HG03108 (cell line): ENCODE measurements at regions not wholly inside any gene's neighbourhood (a gene's known extent, or its start where the extent isn't known, plus 50 kb on each side); places are given as distances from the start of the nearest gene placed in this dataset.
"Not testable (repeated sequence)": the region's sequence is repeated elsewhere in the genome, so short reads cannot be mapped to it uniquely, and the experiment has no call there.

Experiments
- ATAC-seq: cut with Tn5 transposase; IDR thresholded peaks from one replicate; pipeline ENCODE4 v1.9.1; 2021; ENCODE audit warnings: moderate library complexity; ENCODE audit not compliant: unreplicated experiment

DNA sequence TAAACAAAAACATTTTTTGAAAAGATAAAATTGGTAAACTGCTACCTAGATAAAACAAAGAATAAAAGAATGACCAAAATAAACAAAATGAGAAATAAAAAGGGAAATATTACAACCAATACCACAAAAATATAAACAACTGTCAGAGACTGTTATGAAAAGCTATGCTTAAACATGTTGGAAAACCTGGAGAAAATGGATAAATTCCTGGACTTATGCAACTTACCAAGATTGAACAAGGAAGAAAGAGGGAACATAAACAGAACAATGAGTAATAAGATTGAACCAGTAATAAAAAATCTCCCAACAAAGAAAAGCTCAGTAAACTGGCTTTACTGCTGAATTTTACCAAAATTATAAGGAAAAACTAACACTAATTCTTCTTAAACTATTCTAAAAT lies 518.7 kb downstream of the GRXCR1 start:
- ATAC-seq, result no peak

DNA sequence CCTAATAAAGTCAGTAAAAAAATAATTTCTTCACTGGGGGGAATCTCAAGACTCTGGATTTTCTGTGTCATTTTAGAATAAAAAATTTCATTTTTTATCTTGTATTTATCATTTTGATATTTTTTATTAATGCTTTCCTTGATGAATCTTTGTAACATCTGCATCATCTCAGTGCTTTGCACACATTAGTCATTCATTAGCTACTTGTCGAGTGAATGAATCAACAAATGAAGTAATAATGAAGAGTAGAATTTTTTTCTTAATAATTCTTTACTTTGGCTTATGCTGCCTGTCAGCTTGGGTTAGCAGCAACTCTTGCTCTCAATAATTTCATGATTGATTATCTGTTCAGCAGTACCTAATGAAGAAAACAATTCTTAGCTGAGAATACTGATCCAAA lies 530.8 kb downstream of the GRXCR1 start:
- no peak for ATAC-seq

DNA sequence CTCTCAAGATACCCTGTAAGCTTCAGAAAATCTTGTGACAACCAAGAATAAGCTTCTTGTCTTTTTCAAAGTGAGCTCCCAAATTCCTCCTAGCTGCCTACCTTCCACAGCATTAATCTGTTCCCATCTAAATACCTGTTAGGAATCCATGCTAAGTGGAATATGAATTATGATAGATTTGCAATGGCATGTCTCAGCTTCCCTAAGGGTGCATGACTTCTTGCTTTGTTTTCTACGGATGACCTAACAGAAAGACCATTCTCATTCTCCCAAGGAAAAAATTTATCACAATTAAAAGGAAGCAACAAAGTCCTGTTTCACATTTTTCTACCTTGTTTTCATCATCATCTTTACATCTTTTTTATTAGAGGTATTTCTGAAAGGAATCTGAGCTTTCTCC lies 532.7 kb downstream of the GRXCR1 start:
- no peak for ATAC-seq

DNA sequence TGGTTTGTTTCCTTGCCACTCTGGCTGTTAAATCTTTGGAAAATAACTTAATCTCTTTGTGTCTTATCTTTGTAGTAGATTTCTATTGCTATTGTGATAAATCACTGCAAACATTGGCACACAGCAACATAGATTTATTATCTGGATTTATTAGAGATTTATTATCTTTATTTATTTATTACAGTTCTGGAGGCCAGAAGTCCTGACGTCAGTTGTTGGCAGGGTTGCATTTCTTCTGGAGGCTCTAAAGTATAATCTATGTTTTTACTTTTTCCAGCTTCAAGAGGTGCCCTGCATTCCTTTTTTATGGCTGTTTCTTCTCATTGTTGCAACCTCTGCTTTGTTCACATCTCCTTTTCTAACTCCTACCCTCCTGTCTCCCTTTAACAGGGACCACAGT lies 542.8 kb downstream of the GRXCR1 start:
- ATAC-seq, result no peak

DNA sequence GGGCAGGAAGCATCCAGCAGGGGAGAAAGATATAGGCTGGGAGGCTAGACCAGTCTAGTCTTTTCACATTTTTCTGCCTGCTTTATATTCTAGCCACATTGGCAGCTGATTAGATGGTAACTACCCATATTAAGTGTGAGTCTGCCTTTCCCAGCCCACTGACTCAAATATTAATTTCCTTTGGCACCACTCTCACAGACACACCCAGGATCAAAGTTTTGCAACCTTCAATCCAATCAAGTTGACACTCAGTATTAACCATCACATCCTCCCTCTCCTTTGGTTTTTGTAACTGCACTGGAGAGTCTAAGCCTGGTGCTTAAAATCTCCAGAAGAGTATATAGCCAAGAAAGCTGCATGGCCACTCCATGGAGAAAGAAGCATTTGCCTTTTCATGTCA lies 560.4 kb downstream of the GRXCR1 start:
- ATAC-seq, result no peak

DNA sequence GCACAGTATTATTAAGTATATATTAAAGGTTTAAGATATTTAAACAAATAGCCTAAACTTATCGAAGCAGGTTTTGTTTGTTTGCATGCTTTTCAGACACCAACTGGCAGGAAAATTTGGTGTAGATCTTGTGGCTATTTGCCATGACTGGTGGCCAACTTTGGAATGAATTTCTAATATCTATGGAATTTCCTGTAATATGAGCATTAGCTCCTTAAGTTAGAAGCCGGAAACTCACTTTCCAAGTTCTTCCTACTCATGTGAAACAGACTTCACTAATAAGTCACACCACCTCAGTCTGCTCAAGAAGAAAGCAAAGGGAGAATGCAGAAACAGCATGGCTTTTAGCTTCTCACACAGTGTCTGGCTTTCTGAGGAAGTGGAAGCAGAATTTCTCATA lies 563.9 kb downstream of the GRXCR1 start:
- no peak for ATAC-seq

DNA sequence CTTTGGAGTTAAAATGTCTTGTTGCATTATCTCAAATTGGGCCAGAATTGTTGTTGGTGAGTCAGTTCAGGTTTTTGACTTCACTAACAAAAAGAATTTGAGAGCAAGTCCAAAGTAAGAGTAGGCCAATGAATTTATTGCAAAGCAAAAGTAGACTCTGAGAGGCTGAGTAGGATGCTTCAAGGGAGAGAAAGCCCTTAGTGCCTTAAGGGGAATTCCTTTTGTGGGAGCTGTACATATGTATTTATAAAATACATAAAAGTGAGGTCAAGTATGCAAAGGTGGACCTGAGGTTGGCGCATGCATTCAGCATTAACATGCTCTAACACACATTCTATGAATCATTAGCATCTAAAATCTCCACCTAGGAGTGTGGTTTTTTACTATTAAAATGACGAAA lies 565.4 kb downstream of the GRXCR1 start:
- no peak for ATAC-seq

DNA sequence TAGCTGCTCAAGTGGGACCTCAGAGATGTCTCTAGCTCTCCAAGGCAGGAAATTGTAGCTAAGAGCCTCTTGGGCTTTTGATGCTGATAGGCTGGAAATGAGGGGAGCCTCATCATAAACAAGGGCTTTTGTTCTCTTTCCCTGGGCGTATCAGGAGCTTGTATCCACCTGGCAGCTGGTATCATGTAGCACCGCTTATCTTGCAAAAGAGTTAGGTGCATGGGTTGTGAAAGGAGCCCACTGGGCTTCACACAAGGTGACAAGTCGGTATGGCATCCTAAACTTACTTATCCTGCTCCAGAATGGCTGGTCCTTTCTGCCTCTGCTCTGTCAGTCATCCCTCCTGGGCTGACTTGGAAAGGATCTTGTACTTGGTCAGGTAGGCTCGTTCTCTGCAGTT lies 565.8 kb downstream of the GRXCR1 start:
- no peak for ATAC-seq

DNA sequence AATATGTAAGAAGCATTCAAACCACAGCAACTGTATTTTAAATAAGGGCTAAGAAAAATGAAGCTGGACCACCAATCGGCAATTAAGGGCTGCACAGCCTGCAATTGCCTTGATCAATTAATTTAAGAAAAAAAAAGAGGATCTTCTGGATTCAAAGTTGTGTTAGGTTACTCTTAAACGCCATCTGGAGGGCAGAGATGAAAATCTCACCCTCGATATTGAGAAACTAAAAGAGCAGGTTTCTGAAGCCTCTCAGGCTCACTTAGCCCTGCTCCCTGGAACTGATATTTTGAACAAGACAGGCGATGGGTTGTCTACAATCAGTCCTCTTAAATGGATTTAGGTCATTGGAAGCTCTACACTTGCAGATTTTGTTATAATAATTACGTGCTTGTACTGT lies 579.4 kb downstream of the GRXCR1 start:
- ATAC-seq, result no peak

DNA sequence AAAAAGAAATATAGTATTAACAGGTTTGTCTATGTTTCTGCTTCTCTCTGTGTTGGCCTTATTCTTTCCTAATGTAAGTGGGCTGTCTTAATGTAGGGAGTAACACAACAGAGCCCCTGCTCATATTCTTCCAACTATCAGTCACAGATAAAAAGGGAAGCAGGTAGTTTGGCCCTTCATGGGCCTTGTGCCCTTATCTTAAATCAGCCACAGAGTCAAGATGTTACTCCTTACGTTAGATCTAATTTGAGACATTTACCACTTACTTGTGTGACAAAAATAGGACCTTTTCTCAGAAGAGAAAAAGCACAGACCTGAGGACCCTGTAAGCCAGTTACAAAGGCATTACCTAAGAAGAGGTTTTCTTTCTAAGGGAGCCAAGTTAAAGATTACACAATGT lies 589.0 kb downstream of the GRXCR1 start:
- ATAC-seq, result no peak

DNA sequence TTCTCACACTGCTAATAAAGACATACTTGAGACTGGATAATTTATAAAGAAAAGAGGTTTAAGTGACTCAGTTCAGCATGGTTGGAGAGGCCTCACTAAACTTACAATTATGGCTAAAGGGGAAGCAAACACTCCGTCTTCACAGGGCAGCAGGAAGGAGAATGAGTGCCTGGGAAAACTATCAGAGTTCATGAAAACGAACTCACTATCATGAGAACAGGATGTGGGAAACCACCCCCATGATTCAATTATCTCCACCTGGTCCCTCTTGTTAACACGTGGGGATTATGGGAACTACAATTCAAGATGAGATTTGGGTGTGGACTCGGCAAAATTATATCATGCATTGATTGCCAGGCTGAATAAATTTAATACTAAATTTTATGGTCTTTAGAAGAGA lies 592.7 kb downstream of the GRXCR1 start:
- ATAC-seq, result no peak

DNA sequence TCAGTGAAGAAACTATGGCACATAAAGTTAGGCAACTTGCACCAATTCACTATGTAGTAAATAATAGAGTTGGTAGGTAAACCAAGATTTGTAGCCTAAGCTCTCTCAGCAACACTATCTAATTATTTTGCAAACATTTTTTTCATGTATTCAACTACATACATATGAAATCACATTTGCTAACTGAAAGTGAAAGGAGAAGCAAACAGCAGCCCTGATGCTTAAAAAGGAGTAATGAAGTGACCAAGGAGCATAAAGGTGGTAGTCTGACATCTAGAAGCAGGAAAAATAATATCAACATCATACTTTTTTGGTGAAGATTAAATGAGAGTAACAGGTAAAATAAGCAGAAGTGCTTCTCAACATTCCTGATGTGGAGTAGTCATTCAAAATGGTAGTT lies 603.7 kb downstream of the GRXCR1 start:
- ATAC-seq, result no peak

DNA sequence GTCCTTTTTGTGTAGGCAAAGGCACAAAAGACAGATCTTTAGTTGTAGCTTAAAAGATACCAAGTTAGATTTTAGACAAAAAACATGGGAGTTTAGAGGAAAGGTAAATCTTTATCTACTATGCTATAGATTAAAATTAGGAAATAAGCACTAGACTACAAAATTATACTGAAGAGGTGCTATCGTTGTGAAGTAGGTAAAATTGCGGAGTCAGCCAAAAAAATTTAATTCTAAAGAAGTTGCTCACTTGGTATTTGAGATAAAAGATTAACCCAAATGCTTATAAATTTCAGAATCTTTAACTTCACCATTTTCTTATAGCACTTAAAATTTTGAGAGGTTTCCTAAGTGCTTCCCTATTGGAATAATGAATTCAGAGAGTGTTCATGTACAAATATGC lies 604.1 kb downstream of the GRXCR1 start:
- no peak for ATAC-seq

DNA sequence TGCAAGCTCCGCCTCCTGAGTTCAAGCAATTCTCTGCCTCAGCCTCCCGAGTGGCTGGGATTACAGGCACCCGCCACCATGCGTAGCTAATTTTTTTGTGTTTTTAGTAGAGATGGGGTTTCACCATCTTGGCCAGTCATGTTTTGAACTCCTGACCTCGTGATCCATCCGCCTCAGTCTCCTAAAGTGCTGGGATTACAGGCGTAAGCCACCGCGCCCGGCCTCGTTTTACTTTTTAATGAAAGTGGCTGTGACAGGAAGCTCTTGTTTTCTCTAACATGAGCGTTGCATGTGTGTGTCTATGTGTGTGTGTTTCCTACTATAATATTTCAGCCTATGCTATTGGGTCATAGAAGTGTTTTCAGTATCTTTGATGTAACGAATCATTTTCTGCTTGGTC lies 613.3 kb downstream of the GRXCR1 start:
- ATAC-seq, result not testable (repeated sequence)

DNA sequence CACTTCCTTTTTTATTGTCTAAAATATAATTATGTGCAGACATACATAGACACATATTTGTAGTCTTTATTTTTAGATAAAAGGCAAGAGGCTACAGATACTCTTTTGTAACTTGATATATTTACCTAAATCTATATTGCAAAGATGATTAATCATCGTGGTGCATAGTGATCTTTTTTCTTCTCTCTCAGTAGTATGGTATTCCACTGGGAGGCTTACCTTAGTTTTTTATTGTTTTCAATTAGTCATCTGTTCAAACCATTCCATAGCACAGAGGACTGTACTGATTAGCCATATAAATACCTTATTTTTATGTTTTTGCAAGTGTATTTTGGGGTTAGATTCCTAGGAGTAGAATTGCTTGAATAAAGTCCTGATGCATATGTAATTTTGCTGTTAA lies 619.7 kb downstream of the GRXCR1 start:
- ATAC-seq, result no peak

DNA sequence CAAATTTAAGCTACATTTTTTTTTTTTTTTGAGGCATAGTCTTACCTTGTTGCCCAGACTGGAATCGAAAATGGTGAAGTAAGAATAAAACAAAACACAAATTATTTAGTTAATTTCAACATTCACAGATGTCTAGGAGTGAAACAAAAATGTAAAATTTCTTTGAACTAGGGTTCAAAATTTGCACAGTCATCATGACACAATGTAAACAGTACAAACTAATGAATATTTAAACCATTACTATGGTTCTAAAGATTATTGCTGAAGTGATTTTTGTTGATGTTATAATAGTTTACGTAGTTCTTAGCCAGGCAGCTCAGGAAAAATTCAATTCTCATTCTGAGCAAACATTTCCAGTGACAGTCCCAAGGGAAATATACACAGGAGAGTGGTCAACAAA lies 633.1 kb downstream of the GRXCR1 start:
- no peak for ATAC-seq

DNA sequence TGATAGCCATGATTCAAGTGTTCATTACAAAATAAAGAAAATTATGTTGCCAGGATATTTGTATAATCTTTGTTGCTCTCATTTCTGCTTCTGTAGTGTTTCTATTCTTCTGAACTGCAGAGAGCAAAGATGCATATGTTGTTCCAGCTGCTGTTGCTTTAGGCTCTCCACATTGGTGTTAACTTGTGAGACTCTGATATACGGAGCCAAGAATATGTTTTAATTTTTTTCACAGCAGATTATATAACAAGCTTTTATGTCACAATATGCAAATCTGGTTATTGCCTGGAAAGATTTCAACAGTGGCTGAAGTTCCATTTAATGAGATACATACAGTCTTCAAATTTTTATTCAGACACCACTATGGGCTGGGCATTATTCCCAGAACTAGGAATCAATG lies 655.0 kb downstream of the GRXCR1 start:
- no peak for ATAC-seq

DNA sequence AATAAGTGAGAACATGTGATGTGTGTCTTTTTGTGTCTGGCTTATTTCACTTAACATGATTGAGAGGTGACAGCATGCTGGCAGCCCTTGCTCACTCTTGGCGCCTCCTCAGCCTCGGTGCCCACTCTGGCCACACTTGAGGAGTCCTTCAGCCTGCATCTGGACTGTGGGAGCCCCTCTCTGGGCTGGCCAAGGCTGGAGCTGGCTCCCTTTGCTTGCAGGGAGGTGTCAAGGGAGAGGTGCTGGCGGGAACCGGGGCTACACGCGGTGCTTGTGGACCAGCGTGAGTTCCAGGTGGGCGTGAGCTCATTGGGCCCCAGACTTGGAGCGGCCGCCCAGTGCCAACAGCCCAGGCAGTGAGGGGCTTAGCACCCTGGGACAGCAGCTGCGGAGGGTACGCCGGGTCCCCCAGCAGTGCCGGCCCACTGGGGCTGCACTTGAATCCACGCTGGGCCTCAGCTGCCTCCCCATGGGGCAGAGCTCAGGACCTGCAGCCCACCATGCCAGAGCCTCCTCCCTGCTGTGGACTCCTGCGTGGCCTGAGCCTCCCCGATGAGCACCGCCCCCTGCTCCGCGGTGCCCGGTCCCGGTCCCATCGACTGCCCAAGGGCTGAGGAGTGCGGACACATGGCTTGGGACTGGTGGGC lies 658.6 kb downstream of the GRXCR1 start:
- no peak for ATAC-seq

DNA sequence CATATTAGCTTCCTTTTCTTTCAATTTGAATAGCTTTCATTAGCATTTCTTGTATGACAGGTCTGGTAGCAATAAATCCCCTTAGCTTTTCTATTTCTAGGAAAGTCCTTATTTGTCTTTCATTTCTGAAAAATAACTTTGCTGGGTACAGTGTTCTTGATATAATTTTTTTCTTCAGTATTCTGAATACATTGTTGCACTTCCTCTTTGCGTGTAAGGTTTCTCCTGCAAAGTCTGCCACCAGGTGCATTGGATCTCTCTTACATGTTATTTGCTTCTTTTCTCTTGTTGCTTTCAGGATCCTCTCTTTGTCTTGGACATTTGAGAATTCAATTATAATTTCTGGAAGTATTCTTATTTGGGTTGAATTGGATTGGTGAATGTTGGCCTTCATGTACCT lies 663.7 kb downstream of the GRXCR1 start:
- no peak for ATAC-seq

DNA sequence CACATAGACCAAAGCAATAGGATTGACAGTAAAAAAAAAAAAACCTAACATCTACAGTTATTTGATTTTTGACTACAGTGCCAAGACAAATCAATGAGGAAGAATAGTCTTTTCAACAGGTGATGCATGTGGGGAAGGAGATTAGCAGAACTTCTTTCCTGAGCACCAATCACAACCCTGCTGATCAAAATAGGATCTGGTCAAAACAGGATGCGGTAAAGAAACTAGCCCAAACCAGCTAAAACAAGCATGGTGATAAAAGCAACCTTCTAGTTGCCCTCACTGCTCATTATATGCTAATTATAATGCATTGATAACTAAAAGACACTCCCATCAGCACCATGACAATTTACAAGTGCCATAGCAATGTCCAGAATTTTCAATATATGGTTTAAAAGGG lies 667.5 kb downstream of the GRXCR1 start:
- ATAC-seq, result no peak

DNA sequence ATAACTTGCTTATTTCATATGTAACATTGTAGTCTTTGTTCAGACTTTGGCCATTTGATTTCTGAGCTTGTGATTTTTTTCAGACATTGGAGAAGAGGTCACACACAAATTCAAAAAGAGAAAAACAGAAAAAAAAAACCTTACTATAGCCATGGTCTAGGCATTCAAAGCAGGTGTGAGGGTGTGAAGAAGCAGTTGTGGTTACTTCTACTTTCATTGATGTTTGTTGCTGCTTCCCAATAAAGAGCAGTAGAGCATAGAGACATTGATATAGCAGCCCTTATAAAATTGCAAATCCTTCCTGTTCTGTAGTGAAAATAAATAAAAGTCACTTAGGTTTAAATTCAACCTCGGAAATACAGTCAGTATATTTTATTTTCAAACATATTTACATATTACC lies 671.6 kb downstream of the GRXCR1 start:
- no peak for ATAC-seq

DNA sequence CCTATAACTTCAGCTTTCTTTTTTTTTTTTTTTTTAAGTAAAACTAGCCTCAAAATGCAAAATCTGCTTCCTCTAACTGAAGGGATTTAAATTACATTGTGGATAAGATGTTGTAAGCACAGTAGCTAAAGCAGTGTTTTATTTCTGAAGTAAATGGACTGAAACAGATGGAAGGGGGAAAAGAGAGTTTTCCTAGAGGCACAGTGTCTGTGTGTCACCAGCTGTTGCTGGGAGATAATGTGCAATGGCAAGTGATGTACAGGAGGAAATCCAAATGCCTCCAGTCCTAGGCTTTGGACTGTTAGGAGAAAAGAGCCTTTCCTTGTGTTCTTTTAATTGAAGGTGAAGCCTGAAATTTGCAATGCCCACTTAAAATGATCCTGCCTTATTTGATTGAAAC lies 672.1 kb downstream of the GRXCR1 start:
- ATAC-seq, result no peak

DNA sequence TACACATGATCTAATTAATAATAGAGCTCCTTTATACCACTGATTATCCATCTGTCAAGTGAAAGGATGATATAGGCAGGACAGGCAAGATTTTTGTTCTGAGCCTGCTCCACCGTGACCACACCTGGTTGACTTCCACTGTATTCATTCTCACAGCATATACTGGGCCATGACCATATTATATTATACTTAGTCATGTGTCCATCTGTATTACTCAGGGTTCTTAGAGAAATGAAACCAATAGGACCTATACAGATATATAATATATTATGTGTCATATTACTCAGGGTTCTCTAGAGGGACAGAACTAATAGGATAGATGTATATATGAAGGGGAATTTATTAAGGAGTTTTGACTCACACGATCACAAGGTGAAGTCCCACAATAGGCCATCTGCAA lies 675.1 kb downstream of the GRXCR1 start:
- no peak for ATAC-seq

DNA sequence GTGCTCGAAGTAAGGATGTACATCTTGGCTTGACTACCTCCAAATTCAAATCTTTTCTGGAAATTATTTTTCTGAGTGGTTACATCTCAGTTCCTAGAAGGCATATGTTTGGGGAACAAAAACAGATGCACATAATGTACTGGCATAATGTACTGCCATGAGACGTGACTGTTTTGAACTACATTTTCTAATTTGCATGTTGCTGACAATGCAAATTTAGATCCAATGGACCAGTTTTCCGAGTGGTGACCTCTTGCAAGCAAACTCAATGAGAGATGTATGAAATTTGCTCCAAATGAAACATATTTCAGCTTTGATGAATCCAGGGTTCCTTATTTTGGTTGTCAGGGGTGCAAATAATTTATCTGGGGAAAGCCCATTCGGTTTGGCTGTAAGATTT lies 694.3 kb downstream of the GRXCR1 start:
- no peak for ATAC-seq
